Hematopoietic multipotent progenitor cell treated with erythropoietin and hydrocortisone succinate and interleukin-3 and kit ligand, for 17 days (in vitro differentiated cells): ENCODE measurements at regions not wholly inside any gene's neighbourhood (a gene's known extent, or its start where the extent isn't known, plus 50 kb on each side); places are given as distances from the start of the nearest gene placed in this dataset.
"Not testable (repeated sequence)": the region's sequence is repeated elsewhere in the genome, so short reads cannot be mapped to it uniquely, and the experiment has no call there.

Experiments used
- DNase-seq: peaks from one replicate; pipeline ENCODE4 v3.0.0-alpha.2; 2015; ENCODE audit warnings: low spot score

- not testable (repeated sequence) for DNase-seq
These were observed 84.6 kb upstream of the ZNG1F start for GRCh38 chr9:41273549-41274267.

DNA sequence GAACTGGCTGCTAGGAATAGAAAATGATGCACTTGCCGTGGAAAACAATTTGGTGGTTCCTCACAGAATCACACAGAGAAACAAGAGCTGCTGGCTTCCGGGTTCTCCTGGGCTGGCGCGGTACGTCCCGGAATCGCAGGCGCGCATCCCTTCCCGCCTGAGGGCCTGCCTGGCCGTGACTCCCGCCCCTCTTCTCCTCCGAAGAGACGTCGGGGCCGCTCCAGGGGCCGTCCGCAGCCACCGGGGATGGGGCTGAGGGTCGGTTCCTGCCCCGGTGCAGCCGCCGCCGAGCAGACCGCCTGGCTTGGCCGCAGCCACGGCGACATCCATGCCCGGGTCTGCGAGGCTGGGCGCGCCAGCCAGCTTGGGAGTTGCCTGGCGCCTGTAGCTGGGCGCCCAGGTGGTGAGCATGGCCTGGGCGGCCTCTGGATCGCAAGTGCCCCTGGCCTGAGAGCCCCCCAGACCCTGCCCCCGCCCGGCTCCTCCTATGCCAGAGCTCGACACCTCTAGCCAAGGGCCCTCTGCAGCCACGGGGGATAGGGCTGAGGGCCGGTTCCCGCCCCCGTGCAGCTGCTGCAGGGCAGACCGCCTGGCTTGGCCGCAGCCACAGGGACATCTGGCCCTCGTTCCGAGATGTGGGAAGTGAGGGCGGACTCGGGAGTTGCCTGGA, 83.9 kb upstream of the ZNG1F start:
- DNase-seq, result not testable (repeated sequence)

DNA sequence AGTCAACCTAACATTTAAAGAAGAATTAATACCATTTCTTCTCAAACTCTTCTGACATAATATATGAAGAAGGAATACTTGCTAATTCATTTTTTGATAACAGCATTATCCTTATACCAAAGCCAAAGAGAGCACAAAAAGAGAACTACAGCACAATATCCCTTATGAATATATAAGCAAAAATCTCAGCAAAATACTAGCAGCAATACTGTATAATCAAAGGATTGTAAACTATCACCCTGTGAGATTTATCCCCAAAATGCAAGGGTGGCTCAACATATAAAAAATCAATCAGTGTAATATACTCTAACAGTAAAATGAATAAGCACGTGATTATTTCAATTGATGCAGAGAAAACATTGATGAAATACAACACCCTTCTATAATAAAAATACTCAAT, 81.9 kb upstream of the ZNG1F start:
- not testable (repeated sequence) for DNase-seq

DNA sequence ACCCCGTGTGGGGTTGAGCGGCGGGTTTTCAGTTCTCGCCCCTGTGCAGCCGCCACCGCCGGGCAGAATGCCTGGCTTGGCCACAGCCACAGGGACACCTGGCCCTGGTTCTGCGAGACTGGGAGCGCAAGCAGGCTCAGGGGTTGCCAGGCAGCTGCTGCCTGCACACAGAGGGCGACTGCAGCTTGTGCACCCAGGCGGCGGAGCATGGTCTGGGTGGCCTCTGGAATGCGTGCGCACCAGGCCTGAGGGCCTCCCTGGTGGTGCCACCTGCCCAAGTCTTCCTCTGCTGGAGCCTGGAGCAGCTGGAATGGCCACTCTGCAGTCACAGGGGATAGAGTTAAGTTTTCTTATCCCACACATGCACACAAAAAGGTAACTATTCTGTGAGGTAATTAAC, 80.4 kb upstream of the ZNG1F start:
- DNase-seq, result not testable (repeated sequence)

DNA sequence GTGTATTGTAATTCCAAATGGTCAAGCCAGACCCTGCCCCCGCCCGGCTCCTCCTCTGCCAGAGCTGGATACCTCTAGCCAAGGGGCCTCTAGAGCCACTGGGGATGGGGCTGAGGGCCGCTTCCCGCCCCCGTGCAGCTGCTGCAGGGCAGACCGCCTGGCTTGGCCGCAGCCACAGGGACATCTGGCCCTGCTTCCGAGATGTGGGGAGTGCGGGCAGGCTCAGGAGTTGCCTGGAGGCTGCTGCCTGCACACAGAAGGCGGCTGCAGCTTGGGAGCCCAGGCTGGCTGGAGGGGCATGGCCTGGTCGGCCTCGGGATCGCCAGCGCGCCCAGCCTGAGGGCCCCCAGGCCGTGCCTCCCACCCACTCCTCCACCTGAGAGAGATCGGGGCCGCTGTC, 79.9 kb upstream of the ZNG1F start:
- DNase-seq, result not testable (repeated sequence)

GRCh38 chr9:41266602-41267001, 77.5 kb upstream of the ZNG1F start:
- not testable (repeated sequence) for DNase-seq

GRCh38 chr9:41266000-41266399, 76.9 kb upstream of the ZNG1F start:
- DNase-seq, result not testable (repeated sequence)

DNA sequence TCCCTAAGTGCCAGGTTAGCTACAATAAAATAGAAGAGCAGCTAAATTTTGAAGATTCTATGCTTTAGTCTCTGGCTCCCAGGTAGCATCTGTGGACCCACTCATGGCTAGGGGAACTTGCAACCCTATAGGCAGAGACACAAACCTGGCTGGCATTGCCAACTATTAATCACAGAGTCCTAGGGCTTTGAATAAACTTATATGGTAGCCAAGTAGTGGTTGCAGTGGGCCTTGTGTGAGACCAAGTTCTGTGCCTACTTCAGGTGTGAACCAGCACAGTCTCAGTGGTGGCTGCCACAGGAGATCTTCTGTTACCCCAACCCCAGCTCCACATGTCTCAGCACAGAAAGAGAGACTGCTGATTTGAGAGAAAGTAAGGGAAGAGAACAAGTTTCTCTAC, 62.9 kb upstream of the ZNG1F start:
- DNase-seq, result not testable (repeated sequence)

GRCh38 chr9:41251101-41251500, 62.0 kb upstream of the ZNG1F start:
- not testable (repeated sequence) for DNase-seq

GRCh38 chr9:41246702-41247101, 57.6 kb upstream of the ZNG1F start:
- not testable (repeated sequence) for DNase-seq
